Lung (tissue), 11 donors: ENCODE measurements at regions not wholly inside any gene's neighbourhood (a gene's known extent, or its start where the extent isn't known, plus 50 kb on each side); places are given as distances from the start of the nearest gene placed in this dataset.
A peak's percentile ranks its signal among the peaks of the same experiment; 100 is the strongest.

Experiments
- ATAC-seq: fragments of 200-7000 bp; cut with Tn5 transposase; one replicate; pipeline ENCODE4 v1.9.1; 2020; ENCODE audit warnings: moderate number of reproducible peaks; ENCODE audit not compliant: insufficient read depth, low FRiP score
- DNase-seq, 3 donors: peaks; one replicate each; pipeline ENCODE4 v3.0.0-alpha.2; 2013 to 2017
- H3K27ac ChIP-seq, 2 donors: one replicate each; pipeline ENCODE4 v1.5.1; 2013; ENCODE audit warnings: mild to moderate bottlenecking in 2 of 2, moderate library complexity in 2 of 2, control low read depth in 1 of 2, inconsistent platforms in 1 of 2, low read depth in 1 of 2, low read length in 1 of 2
- H3K27me3 ChIP-seq, 3 donors: one replicate each; pipeline ENCODE4 v1.5.1; 2013; ENCODE audit warnings: low read length in 2 of 3; ENCODE audit not compliant: control insufficient read depth in 3 of 3, insufficient read depth in 3 of 3
- H3K36me3 ChIP-seq, 4 donors: one replicate each; pipeline ENCODE4 v1.5.1; 2013; ENCODE audit warnings: low read length in 4 of 4, mild to moderate bottlenecking in 1 of 4, moderate library complexity in 1 of 4; ENCODE audit not compliant: control insufficient read depth in 4 of 4, insufficient read depth in 4 of 4
- H3K4me1 ChIP-seq, 5 donors: one replicate each; pipeline ENCODE4 v1.5.1; 2013; ENCODE audit warnings: low read length in 5 of 5, mild to moderate bottlenecking in 2 of 5, moderate library complexity in 1 of 5; ENCODE audit not compliant: control insufficient read depth in 5 of 5, insufficient read depth in 5 of 5
- H3K4me3 ChIP-seq: one replicate; pipeline ENCODE4 v1.5.1; 2013; ENCODE audit warnings: mild to moderate bottlenecking, control low read depth, moderate library complexity
- H3K9ac ChIP-seq, 2 donors: one replicate each; pipeline ENCODE4 v1.5.1; 2013; ENCODE audit warnings: low read length in 2 of 2, control low read depth in 1 of 2; ENCODE audit not compliant: insufficient read depth in 1 of 2
- H3K9me3 ChIP-seq, 4 donors: one replicate each; pipeline ENCODE4 v1.5.1; 2013; ENCODE audit warnings: low read length in 3 of 4, mild to moderate bottlenecking in 1 of 4, moderate library complexity in 1 of 4; ENCODE audit not compliant: control insufficient read depth in 4 of 4, insufficient read depth in 3 of 4
- CTCF ChIP-seq: IDR thresholded peaks from 2 replicates; pipeline ENCODE4 v1.5.1; 2012; ENCODE audit warnings: mild to moderate bottlenecking; ENCODE audit errors: control extremely low read depth, extremely low read depth
- WGBS, 2 donors: extraction: QIAGEN DNeasy Blood & Tissue Kit; methylation state at CpG; one replicate each; pipeline ENCODE4 v1.1.7; 2013; 5-methylcytosine and 5-hydroxymethylcytosine counted together
- donor health status: control.
- donor health status: control.
- donor health status: Bipolar disorder and iron deficiency.
- donor health status: healthy.
- donor health status: DM: yes; HTN: yes; CAD: no.

- 82 to 87% methylated on average over 3 of the region's 3 CpGs for WGBS, 2 donors
- no peak for ATAC-seq
- Histone ChIP-seq H3K27me3 (peaks cover 0 to 8% (median 5%) of the 10 kb centered on the region in 3 donors), H3K9ac (no peak overlapping the region), H3K4me1 (no peaks in the 10 kb centered on the region), H3K27ac (no peak overlapping the region), H3K9me3 (peaks cover 0 to 3% (median 0%) of the 10 kb centered on the region in 4 donors), H3K4me3 (no peak overlapping the region), H3K36me3 (no peaks in the 10 kb centered on the region)
- no peak for TF ChIP-seq CTCF
- DNase-seq = no peak
Measured at GRCh38 chr1:36613721-36614120, 131.0 kb upstream of the CSF3R start.

GRCh38 chr1:36612881-36613280, 130.2 kb upstream of the CSF3R start:
- no peak overlapping the region for H3K9ac ChIP-seq
- WGBS, 2 donors = 48 to 52% methylated on average over 8 of the region's 8 CpGs
- H3K27me3 ChIP-seq = peaks cover 0 to 5% (median 5%) of the 10 kb centered on the region in 3 donors
- TF ChIP-seq CTCF = no peak
- no peaks in the 10 kb centered on the region for H3K36me3 ChIP-seq
- H3K27ac ChIP-seq = no peak overlapping the region
- ATAC-seq (no peak), DNase-seq (no peak)
- no peak overlapping the region for H3K4me3 ChIP-seq
- H3K9me3 ChIP-seq = peaks cover 0 to 3% (median 0%) of the 10 kb centered on the region in 4 donors
- H3K4me1 ChIP-seq = no peaks in the 10 kb centered on the region

- H3K4me3 ChIP-seq = no peak overlapping the region
- H3K9me3 ChIP-seq = peaks cover 0 to 3% (median 0%) of the 10 kb centered on the region in 4 donors
- H3K27ac ChIP-seq = no peak overlapping the region
- no peak for TF ChIP-seq CTCF
- WGBS, 2 donors = 63 to 82% methylated on average over 10 of the region's 10 CpGs
- no peak overlapping the region for H3K9ac ChIP-seq
- no peak for ATAC-seq
- no peak for DNase-seq
- peaks cover 0 to 5% (median 5%) of the 10 kb centered on the region in 3 donors for H3K27me3 ChIP-seq
- H3K4me1 ChIP-seq = no peaks in the 10 kb centered on the region
- H3K36me3 ChIP-seq = no peaks in the 10 kb centered on the region
Measured at GRCh38 chr1:36612121-36612520, 129.4 kb upstream of the CSF3R start.

GRCh38 chr1:36609241-36610027, 126.7 kb upstream of the CSF3R start:
- Histone ChIP-seq H3K9ac (no peak overlapping the region), H3K4me1 (no peaks in the 10 kb centered on the region), H3K27me3 (peaks cover 0 to 5% (median 5%) of the 10 kb centered on the region in 3 donors), H3K4me3 (no peak overlapping the region), H3K27ac (no peak overlapping the region), H3K9me3 (peaks cover 0 to 4% (median 0%) of the 10 kb centered on the region in 4 donors), H3K36me3 (no peaks in the 10 kb centered on the region)
- peak; percentile 37 for TF ChIP-seq CTCF
- DNase-seq = peak; percentile 64 to 65 (median 64)
- WGBS, 2 donors = 45% methylated on average over 6 of the region's 6 CpGs
- ATAC-seq = no peak
